ENCODE measurements at regions not wholly inside any gene's neighbourhood (a gene's known extent, or its start where the extent isn't known, plus 50 kb on each side); places are given as distances from the start of the nearest gene placed in this dataset.

DNA sequence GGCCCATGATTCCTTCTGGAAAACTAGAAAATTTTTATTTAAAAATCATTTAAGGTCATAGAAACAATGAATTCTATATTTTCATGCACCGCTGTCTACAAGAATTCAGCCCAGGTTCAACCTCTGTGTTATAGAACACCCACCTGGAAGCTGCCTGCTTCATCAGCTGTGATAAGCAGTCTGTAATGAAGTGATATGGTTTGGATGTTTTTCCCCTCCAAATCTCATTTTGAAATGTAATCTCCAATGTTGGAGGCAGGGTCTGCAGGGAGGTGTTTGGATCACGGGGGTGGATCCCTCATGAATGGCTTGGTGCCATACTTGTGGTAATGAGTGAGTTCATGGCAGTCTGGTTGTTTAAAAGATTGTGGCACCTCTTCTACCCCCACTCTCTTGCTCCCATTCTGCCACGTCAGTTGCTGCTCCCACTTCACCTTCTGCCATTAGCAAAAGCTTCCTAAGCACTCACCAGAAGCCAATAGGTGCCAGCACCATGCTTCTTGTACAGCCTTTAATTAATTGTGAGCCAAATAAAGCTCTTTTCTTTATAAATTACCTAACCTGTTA lies 55.6 kb downstream of the MRPL32 start:
- no peak for DNase-seq (ENCODE audit: low read depth, low spot score)

DNA sequence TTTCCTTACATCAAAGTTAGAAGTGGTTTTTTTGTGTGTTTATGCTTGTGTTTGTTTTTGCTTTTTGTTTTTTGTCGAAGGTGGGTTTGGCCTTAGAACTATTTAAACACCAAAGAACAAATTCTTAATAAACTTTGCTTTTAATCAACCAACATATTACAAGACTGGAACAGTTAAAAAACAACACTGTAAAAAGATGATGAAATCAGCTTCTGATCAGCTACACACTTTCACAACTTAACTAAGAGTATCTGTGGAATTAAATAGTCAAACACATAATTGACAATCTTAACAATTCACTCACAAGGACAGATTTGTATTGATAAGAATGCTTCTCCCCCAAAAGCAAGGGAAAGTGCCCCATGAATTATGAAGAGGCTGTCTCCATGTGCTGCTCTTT lies 58.8 kb downstream of the MRPL32 start:
- no peak for DNase-seq (ENCODE audit: low read depth, low spot score)
- no peak overlapping the region for H3K27ac ChIP-seq

More for the DNA sequence above, 55.6 kb downstream of the MRPL32 start:
- H3K27ac ChIP-seq = no peak overlapping the region

DNA sequence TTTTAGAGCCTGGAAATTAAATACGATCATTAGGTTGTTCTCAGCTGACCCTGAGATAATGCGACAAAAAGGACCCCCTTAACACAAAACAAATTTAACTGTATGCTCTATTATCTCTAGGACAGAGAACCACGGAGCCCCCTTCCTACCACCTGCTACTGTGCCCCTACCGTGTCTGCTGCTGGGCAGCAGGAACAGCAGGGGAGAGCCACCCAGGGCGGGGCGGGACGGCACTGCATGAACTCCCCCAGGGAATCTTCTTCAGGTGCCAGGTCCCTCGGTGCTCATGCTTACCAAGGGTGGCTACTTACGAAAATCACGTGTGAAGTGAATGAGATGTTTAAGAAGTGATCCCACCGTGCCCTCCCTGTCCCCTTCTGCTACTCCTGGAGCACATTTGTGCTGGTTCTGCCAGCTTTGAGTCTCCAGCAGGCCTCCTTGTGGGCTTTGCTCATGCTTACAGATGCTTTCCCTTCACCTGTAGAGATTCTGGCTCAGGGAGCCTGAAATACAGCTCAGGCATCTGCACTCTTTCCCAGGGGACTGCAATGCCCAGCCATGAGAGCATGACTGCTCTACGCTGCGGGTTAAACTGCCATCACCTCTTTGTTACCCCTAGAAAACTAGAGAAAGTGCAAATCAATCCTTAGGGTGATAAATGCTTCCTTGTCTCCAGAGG lies 59.9 kb downstream of the MRPL32 start:
- H3K27ac ChIP-seq = no peak overlapping the region
- no peak for DNase-seq (ENCODE audit: low read depth, low spot score)

DNA sequence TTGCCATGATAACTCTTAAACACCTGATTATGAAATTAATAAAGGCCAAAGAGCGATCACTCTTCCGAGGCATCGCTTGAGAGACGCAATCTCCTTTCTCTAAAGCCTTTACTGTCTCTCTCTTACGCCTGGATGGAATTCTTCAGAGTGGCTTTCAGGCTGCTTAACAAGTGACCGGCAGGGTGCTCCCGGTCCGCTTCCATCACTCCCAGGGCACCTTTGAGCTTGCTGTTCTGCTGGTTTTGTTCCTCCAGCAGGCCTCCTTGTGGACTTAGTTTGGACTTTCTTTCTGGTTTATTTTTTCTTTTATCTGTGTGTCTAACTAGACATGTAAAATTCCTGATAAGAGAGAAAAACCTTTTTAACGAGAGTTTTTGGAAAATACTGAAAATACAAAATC lies 60.9 kb downstream of the MRPL32 start:
- no peak for DNase-seq (ENCODE audit: low read depth, low spot score)
- H3K27ac ChIP-seq = no peak overlapping the region

DNA sequence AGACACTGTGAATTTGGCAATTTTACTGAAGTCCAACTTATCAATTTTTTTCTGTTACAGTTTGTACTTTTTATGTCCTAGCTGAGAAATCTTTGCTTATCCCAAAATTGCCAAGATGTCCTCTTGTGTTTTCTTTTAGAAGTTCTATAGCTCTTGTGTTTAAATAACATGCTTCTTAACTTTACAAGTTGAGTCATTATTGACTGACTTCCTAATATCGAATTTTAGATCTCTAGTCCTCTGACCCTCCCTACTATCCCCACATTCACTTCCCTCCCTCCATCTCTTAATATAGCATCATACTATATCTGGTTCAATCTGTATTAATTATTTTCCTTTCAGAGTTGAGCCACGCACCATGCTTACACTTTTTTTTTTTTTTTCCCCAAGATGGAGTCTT lies 61.9 kb downstream of the MRPL32 start:
- H3K27ac ChIP-seq = no peak overlapping the region
- no peak for DNase-seq (ENCODE audit: low read depth, low spot score)

DNA sequence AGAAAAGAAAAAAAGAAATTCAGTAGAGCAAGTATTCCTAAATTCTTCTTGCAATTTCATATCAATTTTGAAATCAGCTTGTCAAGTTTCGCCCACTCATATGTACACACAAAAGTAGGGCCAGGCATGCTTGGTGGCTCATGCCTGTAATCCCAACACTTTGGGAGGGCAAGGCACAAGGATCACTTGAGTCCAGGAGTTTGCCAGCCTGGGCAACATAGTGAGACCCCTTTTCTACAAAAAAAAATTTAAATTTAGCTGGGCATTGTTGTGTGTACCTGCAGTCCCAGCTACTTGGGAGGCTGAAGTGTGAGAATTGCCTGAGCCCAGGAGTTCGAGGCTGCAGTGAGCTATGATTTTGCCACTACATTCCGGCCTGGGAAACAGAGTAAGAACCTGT lies 65.4 kb downstream of the MRPL32 start:
- no peak overlapping the region for H3K27ac ChIP-seq
- DNase-seq (ENCODE audit: low read depth, low spot score) = no peak

DNA sequence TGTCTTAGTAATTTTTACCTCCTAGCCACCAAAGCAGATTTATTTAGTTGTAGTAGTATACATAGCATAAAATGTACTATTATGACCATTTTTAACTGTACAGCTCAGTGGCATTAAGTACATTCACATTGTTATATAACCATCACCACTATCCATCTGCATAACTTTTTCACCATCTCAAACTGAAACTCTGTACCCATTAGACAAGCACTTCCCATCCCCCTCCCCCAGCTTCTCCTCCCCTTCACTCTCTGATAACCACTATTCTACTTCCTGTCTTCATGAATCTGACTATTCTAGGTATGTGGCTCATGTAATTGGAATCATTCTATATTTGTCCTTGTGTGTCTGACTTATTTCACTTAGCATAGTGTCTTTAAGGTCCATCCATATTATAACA lies 71.9 kb downstream of the MRPL32 start:
- no peak overlapping the region for H3K27ac ChIP-seq
- no peak for DNase-seq (ENCODE audit: low read depth, low spot score)

DNA sequence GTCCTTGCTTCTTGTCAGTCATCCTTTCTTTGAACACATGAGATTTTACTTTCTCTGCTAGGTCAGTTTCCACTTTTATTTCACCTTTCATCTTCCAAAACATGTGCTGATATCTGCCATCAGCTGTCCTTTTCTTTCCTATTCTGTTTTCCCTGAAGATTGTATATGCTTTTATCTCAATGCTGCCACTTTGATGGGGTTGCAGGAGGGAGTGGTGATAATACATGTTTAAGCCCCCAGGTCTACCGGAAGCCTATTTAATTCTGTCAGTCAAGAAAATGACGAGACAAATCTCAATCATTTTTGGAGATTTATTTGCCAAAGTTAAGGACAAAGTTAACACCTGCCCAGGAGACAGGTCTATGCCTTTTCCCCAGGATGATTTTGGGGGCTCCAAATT lies 73.8 kb downstream of the MRPL32 start:
- H3K27ac ChIP-seq = no peak overlapping the region
- no peak for DNase-seq (ENCODE audit: low read depth, low spot score)

DNA sequence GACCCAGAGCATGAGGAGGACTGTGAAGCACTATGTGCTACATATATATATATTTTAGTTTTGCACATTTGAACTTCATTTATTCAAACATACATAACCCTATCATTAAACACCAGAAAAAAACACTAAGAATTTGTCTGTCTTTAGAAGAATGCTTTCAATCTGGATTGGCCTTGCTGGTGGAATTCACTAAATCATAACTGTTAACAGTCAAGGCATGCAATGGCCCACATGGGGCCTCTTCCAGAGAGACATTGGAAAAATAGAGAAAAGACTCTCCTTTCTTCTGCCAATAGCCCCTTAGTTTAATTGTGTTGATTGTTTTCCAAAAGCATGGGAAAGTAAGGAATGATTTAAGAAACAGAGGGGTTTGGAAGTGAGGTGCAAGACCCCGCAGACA lies 77.9 kb downstream of the MRPL32 start:
- no peak for DNase-seq (ENCODE audit: low read depth, low spot score)

DNA sequence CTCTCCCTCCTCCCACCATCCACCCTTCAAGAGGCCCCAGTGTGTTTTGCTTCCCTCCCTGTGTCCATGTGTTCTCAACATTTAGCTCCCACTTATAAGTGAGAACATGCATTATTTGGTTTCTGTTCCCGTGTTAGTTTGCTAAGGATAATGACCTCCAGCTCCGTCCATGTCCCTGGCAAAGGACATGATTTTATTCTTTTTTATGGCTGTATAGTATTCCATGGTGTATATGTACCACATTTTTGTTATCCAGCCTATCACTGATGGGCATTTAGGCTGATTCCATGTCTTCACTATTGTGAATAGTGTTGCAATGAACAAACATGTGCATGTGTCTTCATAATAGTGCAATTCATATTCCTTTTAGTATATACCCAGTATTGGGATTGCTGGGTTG lies 79.7 kb downstream of the MRPL32 start:
- H3K27ac ChIP-seq = no peak overlapping the region
- DNase-seq (ENCODE audit: low read depth, low spot score) = no peak

More for the DNA sequence above, 77.9 kb downstream of the MRPL32 start:
- H3K27ac ChIP-seq = no peak overlapping the region

DNA sequence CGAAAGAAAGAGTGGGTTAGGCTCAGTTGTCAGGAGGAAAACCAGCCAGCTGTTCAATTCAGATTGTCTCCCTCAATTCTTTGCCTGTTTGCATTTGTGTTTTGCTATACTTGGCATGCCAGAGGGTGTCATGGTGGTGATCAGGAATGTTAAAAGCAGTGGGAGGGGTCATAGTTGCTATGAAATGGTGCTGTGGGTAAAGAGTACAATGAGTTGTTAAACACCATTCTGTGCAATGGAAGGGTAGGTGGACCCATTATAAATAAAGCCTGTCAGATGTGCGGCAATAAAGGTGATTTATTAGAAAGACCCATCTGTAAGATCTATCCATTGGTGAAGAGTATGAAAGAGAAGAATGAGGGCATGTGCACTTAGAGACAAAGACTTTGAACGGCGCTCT lies 82.2 kb downstream of the MRPL32 start:
- H3K27ac ChIP-seq = no peak overlapping the region
- no peak for DNase-seq (ENCODE audit: low read depth, low spot score)

DNA sequence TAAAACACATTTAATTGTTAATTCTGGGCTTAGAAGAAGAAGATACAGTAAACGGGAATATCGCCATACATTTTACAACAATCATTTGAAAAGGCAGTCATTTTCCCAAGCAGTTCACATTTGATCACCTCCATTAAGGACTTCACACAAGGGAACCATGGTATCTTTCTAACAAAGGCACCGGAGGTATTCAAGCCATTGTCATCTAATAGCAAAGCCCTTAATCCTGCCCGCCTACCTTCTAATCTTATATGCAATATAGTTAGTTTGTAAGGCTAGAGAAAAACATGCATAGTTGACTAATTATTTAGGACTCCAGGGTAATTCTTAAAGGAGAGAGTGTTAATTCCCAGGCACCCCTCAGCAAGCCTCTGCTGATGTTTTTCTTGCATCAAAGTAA lies 83.1 kb downstream of the MRPL32 start:
- DNase-seq (ENCODE audit: low read depth, low spot score) = no peak
- H3K27ac ChIP-seq = no peak overlapping the region

DNA sequence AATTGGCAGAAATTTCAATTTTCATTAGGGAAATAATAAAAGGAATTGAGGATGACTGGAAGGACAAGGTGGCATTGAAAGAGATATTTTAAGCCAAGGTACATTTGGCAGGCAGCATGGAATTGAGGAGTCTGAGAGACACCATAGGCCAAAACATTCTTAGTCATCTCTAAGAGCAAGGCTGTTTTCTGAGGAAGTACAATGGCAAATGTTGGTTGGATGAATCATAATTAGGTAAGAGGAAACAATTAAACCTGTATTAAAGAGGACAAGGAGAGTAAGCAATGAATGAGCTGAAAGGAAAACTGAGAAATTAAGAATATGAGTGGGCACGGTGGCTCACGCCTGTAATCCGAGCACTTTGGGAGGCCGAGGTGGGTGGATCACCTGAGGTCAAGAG lies 86.3 kb downstream of the MRPL32 start:
- DNase-seq (ENCODE audit: low read depth, low spot score) = peak; percentile 73

DNA sequence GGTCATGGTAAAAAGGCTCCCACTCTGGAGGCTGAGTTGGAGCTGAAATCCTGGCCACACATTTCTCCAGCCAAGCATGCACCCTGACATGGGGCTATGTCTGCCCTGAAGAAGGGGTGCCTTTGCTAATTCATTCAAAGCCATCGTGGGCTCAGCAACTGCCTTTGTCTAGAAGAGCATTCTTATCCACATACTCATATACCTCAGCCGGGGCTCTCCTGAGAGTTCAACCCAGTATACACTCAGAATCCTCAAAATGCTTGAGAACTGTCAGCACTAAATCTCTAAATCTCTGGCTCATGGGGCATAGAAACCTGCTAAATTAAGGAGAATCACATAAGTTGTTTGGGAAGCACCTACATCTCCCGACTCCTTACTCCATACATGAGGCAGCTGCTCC lies 89.3 kb downstream of the MRPL32 start:
- H3K27ac ChIP-seq = no peak overlapping the region
- no peak for DNase-seq (ENCODE audit: low read depth, low spot score)

More for the DNA sequence above, 86.3 kb downstream of the MRPL32 start:
- H3K27ac ChIP-seq = peak overlapping the region; percentile 29

DNA sequence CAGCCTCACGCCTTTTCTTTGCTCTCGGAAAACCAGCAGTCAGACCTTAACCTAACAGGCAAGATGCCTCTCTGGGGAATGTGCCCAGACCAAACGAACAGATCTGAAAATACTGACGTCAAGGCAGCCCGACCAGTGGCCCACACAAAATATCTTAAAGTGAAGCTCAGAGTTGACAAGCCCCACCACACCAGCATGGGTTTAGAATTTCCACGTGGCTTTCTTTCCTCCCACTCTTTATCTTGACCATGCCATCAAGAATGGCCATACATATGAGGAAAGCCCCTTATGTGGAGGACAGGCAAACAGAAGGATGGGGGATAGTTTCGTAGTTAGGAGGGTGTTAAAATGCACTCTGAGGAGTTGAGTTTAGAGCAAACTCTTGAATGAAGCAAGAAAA lies 89.8 kb downstream of the MRPL32 start:
- no peak overlapping the region for H3K27ac ChIP-seq

DNA sequence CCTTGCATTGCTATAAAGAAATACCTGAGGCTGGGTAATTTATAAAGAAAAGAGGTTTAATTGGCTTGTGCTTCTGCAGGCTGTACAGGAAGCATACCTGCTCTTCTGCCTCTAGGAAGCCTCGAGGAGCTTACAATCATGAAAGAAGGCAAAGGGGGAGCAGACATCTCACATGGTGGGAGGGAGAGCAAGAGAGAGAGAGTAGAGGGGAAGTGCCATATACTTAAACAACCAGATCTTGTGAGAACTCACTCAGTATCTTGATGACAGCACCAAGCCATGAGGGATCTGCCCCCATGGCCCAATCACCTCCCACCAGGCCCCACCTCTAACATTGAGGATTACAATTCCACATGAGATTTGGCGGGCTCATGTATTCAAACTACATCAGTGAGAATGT lies 79.1 kb upstream of the HECW1 start:
- H3K27ac ChIP-seq = no peak overlapping the region
- DNase-seq (ENCODE audit: low read depth, low spot score) = no peak

More for the DNA sequence above, 89.8 kb downstream of the MRPL32 start:
- no peak for DNase-seq (ENCODE audit: low read depth, low spot score)

DNA sequence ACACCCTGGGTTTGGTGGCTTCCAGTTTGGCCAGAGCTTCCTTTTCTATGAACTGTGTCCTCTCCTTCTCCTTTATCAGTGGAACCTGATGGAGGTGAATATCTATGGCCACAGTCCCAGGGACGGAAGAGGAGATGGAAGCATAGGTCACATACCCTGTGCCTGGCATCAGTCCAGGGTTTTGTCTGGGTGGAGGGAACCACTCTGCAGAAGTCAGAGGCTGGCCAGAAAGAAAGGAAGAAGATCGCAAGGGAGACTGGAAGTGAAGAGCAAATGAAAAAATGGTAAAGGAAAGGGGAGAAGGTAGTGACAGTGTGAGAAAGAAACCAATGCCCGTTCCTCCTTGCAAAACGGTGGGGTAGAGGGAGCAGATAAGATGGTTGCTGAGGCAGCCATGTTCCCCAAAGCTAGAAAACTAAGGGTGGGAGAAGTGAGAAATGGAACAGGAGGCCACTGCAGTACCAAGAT lies 77.9 kb upstream of the HECW1 start:
- no peak for DNase-seq (ENCODE audit: low read depth, low spot score)
- H3K27ac ChIP-seq = no peak overlapping the region

DNA sequence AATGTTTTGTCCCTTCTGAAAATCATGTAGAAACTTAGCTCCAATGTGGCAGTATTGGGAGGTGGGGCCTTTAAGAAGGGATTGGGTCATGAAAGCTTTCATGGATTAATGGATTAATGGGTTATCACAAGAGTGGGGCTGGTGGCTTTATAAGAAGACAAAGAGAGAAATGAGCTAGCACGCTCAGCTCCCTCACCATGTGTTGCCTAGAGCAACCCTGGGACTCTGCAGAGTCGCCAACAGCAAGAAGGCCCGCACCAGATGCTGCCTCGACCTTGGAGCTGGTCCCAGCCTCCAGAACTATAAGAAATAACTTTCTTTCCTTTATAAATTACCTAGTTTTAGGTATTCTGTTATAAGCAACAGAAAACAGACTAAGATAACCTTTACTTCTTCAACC lies 74.9 kb upstream of the HECW1 start:
- no peak overlapping the region for H3K27ac ChIP-seq
- DNase-seq (ENCODE audit: low read depth, low spot score) = no peak

DNA sequence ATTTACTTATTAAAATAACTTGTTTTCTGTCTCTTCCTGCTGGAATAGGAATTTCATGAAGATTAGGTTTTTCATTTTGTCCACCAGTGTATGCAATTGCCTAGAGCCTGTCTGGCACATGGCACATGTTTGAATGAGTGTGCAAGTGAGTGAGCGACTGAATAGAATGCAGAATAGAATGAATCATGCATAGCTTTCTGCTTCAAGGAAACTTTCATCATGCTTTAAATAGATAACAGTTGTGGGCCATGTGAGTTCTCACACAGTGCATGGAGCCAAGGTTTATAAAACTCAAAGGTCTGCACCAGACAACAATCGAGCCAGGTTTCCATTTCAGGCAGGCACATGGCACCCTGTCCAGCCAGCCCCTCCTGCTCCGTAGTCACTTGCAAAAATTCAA lies 74.2 kb upstream of the HECW1 start:
- no peak for DNase-seq (ENCODE audit: low read depth, low spot score)
- no peak overlapping the region for H3K27ac ChIP-seq

DNA sequence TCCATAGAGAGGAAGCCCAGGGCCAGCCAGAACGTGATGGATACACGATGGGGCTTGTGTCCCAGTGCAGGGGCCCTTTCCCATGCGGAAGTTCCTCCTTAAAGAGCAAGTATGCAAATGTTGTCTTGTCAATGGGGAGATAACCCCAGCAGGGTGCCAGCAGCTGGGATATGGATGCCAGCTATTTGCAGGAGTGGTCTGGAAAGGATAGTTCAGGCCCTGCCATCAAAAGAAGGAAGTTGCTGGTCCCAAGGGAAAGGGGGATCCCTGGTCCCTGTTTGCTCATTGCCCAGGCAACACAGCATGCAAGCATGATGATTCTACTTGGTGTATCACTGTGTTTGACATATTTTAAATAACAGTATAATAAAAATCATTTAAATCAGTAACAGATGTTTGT lies 73.1 kb upstream of the HECW1 start:
- no peak overlapping the region for H3K27ac ChIP-seq
- no peak for DNase-seq (ENCODE audit: low read depth, low spot score)

DNA sequence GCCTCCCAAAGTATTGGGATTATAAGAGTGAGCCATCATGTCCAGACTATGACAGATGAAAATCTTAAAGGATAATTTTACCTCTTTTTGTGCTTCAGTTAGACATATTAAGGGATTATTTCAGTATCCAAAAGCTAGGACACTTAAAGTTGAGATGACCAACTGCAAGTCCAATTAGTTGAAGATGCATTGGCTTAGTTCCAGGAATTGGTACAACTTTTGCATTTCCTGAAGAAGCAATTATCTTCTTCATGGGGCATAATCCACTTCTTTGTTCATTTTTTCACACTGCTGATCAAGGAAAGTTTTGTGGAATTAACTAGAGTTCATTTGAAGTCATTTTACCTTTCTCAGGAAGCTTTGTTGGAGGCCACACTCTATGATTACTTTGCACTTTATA lies 72.0 kb upstream of the HECW1 start:
- no peak overlapping the region for H3K27ac ChIP-seq
- DNase-seq (ENCODE audit: low read depth, low spot score) = no peak

DNA sequence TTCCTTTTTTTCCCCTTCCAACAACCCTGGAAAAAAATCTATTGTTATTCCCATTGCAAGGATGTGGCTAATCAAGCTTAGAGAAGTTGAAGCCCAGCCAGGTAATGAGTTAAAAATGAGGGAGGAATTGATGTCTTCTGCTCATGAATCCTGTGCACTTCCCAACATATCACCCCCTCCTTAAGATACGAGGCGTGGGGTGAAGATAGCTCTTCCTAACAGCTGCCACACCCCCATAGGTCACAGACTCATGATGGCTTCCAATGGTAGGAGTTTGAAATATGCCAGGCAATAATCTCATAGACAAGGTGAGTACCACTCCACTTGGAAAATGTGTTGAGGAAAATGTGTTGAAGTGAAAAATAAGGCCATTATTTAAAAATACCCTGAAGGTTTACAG lies 71.3 kb upstream of the HECW1 start:
- H3K27ac ChIP-seq = no peak overlapping the region
- DNase-seq (ENCODE audit: low read depth, low spot score) = no peak
